ENCODE measurements at regions not wholly inside any gene's neighbourhood (a gene's known extent, or its start where the extent isn't known, plus 50 kb on each side); places are given as distances from the start of the nearest gene placed in this dataset.

DNA sequence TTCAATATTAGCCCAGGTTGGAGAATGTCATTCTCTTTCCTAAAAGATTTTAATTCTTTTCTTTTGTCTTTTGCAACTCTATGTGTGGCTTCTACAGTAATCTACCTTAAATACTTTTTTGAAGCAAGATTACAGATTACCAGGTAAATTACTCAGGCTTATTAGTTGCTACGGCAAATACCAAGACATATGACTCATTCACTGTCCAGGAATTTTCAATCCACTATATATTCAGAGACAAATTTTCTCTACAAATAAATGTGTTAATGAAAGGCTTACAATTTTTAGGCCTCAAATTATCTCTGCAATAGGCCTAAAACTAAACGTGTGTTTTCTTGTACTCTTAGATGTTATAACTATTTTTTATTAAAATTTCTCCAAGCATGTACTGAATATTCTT is 631.3 kb downstream of the DIAPH3 start:
- POLR2A ChIA-PET, result no interaction called here
- no peak for TF ChIP-seq TEAD4 (CRISPR knock-in tag; IDR thresholded peaks at IDR 0.05)
- TF ChIP-seq, protein P1, sequence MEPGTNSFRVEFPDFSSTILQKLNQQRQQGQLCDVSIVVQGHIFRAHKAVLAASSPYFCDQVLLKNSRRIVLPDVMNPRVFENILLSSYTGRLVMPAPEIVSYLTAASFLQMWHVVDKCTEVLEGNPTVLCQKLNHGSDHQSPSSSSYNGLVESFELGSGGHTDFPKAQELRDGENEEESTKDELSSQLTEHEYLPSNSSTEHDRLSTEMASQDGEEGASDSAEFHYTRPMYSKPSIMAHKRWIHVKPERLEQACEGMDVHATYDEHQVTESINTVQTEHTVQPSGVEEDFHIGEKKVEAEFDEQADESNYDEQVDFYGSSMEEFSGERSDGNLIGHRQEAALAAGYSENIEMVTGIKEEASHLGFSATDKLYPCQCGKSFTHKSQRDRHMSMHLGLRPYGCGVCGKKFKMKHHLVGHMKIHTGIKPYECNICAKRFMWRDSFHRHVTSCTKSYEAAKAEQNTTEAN (CRISPR knock-in tag; IDR thresholded peaks at IDR 0.05), result no peak
- no peak for TF ChIP-seq ZNF121 (CRISPR knock-in tag; IDR thresholded peaks at IDR 0.05)
- TF ChIP-seq SMAD3 (CRISPR knock-in tag; IDR thresholded peaks at IDR 0.05; ENCODE audit: borderline replicate concordance), result no peak
- no peak for TF ChIP-seq SMAD4 (CRISPR knock-in tag; IDR thresholded peaks at IDR 0.05)
- no peak for TF ChIP-seq EMX1 (CRISPR knock-in tag; IDR thresholded peaks at IDR 0.05)
- no peak for TF ChIP-seq GRHL2 (CRISPR knock-in tag; IDR thresholded peaks at IDR 0.05; ENCODE audit: insufficient replicate concordance, severe bottlenecking)
- TF ChIP-seq, protein P2, sequence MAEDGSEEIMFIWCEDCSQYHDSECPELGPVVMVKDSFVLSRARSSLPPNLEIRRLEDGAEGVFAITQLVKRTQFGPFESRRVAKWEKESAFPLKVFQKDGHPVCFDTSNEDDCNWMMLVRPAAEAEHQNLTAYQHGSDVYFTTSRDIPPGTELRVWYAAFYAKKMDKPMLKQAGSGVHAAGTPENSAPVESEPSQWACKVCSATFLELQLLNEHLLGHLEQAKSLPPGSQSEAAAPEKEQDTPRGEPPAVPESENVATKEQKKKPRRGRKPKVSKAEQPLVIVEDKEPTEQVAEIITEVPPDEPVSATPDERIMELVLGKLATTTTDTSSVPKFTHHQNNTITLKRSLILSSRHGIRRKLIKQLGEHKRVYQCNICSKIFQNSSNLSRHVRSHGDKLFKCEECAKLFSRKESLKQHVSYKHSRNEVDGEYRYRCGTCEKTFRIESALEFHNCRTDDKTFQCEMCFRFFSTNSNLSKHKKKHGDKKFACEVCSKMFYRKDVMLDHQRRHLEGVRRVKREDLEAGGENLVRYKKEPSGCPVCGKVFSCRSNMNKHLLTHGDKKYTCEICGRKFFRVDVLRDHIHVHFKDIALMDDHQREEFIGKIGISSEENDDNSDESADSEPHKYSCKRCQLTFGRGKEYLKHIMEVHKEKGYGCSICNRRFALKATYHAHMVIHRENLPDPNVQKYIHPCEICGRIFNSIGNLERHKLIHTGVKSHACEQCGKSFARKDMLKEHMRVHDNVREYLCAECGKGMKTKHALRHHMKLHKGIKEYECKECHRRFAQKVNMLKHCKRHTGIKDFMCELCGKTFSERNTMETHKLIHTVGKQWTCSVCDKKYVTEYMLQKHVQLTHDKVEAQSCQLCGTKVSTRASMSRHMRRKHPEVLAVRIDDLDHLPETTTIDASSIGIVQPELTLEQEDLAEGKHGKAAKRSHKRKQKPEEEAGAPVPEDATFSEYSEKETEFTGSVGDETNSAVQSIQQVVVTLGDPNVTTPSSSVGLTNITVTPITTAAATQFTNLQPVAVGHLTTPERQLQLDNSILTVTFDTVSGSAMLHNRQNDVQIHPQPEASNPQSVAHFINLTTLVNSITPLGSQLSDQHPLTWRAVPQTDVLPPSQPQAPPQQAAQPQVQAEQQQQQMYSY (CRISPR knock-in tag; IDR thresholded peaks at IDR 0.05), result no peak
- TF ChIP-seq, protein P3, sequence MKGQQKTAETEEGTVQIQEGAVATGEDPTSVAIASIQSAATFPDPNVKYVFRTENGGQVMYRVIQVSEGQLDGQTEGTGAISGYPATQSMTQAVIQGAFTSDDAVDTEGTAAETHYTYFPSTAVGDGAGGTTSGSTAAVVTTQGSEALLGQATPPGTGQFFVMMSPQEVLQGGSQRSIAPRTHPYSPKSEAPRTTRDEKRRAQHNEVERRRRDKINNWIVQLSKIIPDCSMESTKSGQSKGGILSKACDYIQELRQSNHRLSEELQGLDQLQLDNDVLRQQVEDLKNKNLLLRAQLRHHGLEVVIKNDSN (CRISPR knock-in tag; IDR thresholded peaks at IDR 0.05), result no peak
- TF ChIP-seq NFE2L1 (CRISPR knock-in tag; IDR thresholded peaks at IDR 0.05), result no peak
- no peak for TF ChIP-seq RORB (CRISPR knock-in tag; IDR thresholded peaks at IDR 0.05)
- TF ChIP-seq, protein P4, sequence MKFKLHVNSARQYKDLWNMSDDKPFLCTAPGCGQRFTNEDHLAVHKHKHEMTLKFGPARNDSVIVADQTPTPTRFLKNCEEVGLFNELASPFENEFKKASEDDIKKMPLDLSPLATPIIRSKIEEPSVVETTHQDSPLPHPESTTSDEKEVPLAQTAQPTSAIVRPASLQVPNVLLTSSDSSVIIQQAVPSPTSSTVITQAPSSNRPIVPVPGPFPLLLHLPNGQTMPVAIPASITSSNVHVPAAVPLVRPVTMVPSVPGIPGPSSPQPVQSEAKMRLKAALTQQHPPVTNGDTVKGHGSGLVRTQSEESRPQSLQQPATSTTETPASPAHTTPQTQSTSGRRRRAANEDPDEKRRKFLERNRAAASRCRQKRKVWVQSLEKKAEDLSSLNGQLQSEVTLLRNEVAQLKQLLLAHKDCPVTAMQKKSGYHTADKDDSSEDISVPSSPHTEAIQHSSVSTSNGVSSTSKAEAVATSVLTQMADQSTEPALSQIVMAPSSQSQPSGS (CRISPR knock-in tag; IDR thresholded peaks at IDR 0.05; ENCODE audit: borderline replicate concordance, low read depth), result no peak
- TF ChIP-seq, protein P5, sequence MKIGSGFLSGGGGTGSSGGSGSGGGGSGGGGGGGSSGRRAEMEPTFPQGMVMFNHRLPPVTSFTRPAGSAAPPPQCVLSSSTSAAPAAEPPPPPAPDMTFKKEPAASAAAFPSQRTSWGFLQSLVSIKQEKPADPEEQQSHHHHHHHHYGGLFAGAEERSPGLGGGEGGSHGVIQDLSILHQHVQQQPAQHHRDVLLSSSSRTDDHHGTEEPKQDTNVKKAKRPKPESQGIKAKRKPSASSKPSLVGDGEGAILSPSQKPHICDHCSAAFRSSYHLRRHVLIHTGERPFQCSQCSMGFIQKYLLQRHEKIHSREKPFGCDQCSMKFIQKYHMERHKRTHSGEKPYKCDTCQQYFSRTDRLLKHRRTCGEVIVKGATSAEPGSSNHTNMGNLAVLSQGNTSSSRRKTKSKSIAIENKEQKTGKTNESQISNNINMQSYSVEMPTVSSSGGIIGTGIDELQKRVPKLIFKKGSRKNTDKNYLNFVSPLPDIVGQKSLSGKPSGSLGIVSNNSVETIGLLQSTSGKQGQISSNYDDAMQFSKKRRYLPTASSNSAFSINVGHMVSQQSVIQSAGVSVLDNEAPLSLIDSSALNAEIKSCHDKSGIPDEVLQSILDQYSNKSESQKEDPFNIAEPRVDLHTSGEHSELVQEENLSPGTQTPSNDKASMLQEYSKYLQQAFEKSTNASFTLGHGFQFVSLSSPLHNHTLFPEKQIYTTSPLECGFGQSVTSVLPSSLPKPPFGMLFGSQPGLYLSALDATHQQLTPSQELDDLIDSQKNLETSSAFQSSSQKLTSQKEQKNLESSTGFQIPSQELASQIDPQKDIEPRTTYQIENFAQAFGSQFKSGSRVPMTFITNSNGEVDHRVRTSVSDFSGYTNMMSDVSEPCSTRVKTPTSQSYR (CRISPR knock-in tag; IDR thresholded peaks at IDR 0.05), result no peak
- TF ChIP-seq ZNF416 (CRISPR knock-in tag; IDR thresholded peaks at IDR 0.05), result no peak
- TF ChIP-seq, protein P6, sequence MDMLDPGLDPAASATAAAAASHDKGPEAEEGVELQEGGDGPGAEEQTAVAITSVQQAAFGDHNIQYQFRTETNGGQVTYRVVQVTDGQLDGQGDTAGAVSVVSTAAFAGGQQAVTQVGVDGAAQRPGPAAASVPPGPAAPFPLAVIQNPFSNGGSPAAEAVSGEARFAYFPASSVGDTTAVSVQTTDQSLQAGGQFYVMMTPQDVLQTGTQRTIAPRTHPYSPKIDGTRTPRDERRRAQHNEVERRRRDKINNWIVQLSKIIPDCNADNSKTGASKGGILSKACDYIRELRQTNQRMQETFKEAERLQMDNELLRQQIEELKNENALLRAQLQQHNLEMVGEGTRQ (CRISPR knock-in tag; IDR thresholded peaks at IDR 0.05), result no peak
- no peak for TF ChIP-seq ZNF396 (CRISPR knock-in tag; IDR thresholded peaks at IDR 0.05; ENCODE audit: borderline replicate concordance)
- TF ChIP-seq ATF1 (CRISPR knock-in tag; IDR thresholded peaks at IDR 0.05), result no peak
- H3K4me3 Mint-ChIP-seq, result no peak overlapping the region
- no peaks in the 10 kb centered on the region for H3K36me3 Mint-ChIP-seq
- ATAC-seq, result no peak
- H3K27ac Mint-ChIP-seq, result no peak overlapping the region
- H3K4me1 Mint-ChIP-seq, result peaks cover 46% of the 10 kb centered on the region
- H3K27me3 Mint-ChIP-seq (ENCODE audit: low read depth), result no peaks in the 10 kb centered on the region
- CTCF ChIA-PET, result interaction anchor here (0.8 to 1.2 kb wide), 2 partner anchors 10 to 12 kb away, joined by 3 to 4 read pairs; no protein-coding TSS in a partner anchor
- DNase-seq (ENCODE audit: low spot score), result no peak
- no peaks in the 10 kb centered on the region for H3K9me3 Mint-ChIP-seq

All from WTC11 (cell line).